Neural cell (in vitro differentiated cells): ENCODE measurements at regions not wholly inside any gene's neighbourhood (a gene's known extent, or its start where the extent isn't known, plus 50 kb on each side); places are given as distances from the start of the nearest gene placed in this dataset.

Experiments used
- H2AFZ ChIP-seq: fragments of 200-600, 300-800 bp; sonication (generic), shearing (Covaris generic); 2 replicates; pipeline ENCODE4 v1.6.0; 2014; ENCODE audit warnings: low read depth, mild to moderate bottlenecking, antibody characterized with exemption, low read length, moderate library complexity
- H3F3A ChIP-seq: fragments of 200-600 bp; shearing (Covaris generic); 2 replicates; pipeline ENCODE4 v1.6.1; 2016; ENCODE audit warnings: mild to moderate bottlenecking, moderate library complexity, mixed read lengths, antibody characterized with exemption, low read length; ENCODE audit not compliant: insufficient read depth, poor library complexity, severe bottlenecking
- H3K27ac ChIP-seq: fragments of 200-600, 300-800 bp; sonication (generic), shearing (Covaris generic); 2 replicates; pipeline ENCODE4 v1.5.1; 2014; ENCODE audit warnings: mild to moderate bottlenecking, low read length, moderate library complexity
- H3K27me3 ChIP-seq: fragments of 300-800, 200-600 bp; sonication (generic), shearing (Covaris generic); 2 replicates; pipeline ENCODE4 v1.6.0; 2014; ENCODE audit warnings: mild to moderate bottlenecking, low read depth, low read length, moderate library complexity; ENCODE audit not compliant: insufficient read depth
- H3K36me3 ChIP-seq: fragments of 300-800, 200-600 bp; sonication (generic), shearing (Covaris generic); 2 replicates; pipeline ENCODE4 v1.5.1; 2014; ENCODE audit warnings: mild to moderate bottlenecking, antibody characterized with exemption, low read length, moderate library complexity; ENCODE audit not compliant: insufficient read depth
- H3K4me2 ChIP-seq: fragments of 300-800, 200-600 bp; sonication (generic), shearing (Covaris generic); 2 replicates; pipeline ENCODE4 v1.6.0; 2014; ENCODE audit warnings: mild to moderate bottlenecking, low read length
- H3K4me3 ChIP-seq: fragments of 300-800, 200-600 bp; sonication (generic), shearing (Covaris generic); 2 replicates; pipeline ENCODE4 v1.5.1; 2014; ENCODE audit warnings: mild to moderate bottlenecking, low read length, moderate library complexity
- H3K79me2 ChIP-seq: fragments of 200-600 bp; shearing (Covaris generic); replicated peaks from 2 replicates; pipeline ENCODE4 v1.6.0; 2014; ENCODE audit warnings: mild to moderate bottlenecking, low read length, moderate library complexity; ENCODE audit not compliant: insufficient read depth
- H3K9ac ChIP-seq: fragments of 300-800, 200-600 bp; sonication (generic), shearing (Covaris generic); 2 replicates; pipeline ENCODE4 v1.6.1; 2016; ENCODE audit warnings: mild to moderate bottlenecking, low read length, mixed read lengths
- H3K9me2 ChIP-seq: fragments of 200-600 bp; shearing (Covaris generic); 2 replicates; pipeline ENCODE4 v1.6.1; 2016; ENCODE audit warnings: mild to moderate bottlenecking, low read length, mixed read lengths; ENCODE audit not compliant: insufficient read depth
- H3K9me3 ChIP-seq: fragments of 200-600, 300-800 bp; sonication (generic), shearing (Covaris generic); 2 replicates; pipeline ENCODE4 v1.6.1; 2016; ENCODE audit warnings: mild to moderate bottlenecking, mixed run types, low read length, moderate library complexity, mixed read lengths
- H4K20me1 ChIP-seq: fragments of 200-600 bp; shearing (Covaris generic); 2 replicates; pipeline ENCODE4 v1.6.1; 2016; ENCODE audit warnings: mild to moderate bottlenecking, mixed run types; ENCODE audit not compliant: insufficient read depth
- CTCF ChIP-seq: fragments of 450-650 bp; IDR thresholded peaks from 2 replicates; pipeline ENCODE4 v1.5.1; 2014; ENCODE audit warnings: antibody characterized with exemption, mild to moderate bottlenecking, moderate library complexity; ENCODE audit not compliant: poor library complexity, severe bottlenecking
- EP300 ChIP-seq: fragments of 450-650 bp; conservative IDR thresholded peaks from 2 replicates; pipeline ENCODE4 v1.6.1; 2014; ENCODE audit warnings: antibody characterized with exemption, mild to moderate bottlenecking, moderate library complexity; ENCODE audit not compliant: poor library complexity, severe bottlenecking
- EZH2 ChIP-seq: fragments of 200-600, 300-800 bp; shearing (Covaris generic), sonication (generic); IDR thresholded peaks from 2 replicates; pipeline ENCODE4 v1.6.1; 2014; ENCODE audit warnings: antibody characterized with exemption, low read length, borderline replicate concordance, mild to moderate bottlenecking; ENCODE audit not compliant: insufficient read depth, poor library complexity, severe bottlenecking
- MXI1 ChIP-seq: fragments of 450-650 bp; conservative IDR thresholded peaks from 2 replicates; pipeline ENCODE4 v1.6.1; 2014; ENCODE audit warnings: antibody characterized with exemption, mild to moderate bottlenecking; ENCODE audit not compliant: poor library complexity, severe bottlenecking
- POLR2AphosphoS5 ChIP-seq: IDR thresholded peaks from 2 replicates; pipeline ENCODE4 v1.6.1; 2012
- RAD21 ChIP-seq: fragments of 450-650 bp; conservative IDR thresholded peaks from 2 replicates; pipeline ENCODE4 v1.6.1; 2014; ENCODE audit warnings: antibody characterized with exemption, mild to moderate bottlenecking, moderate library complexity
- REST ChIP-seq: IDR thresholded peaks from 2 replicates; pipeline ENCODE4 v1.6.1; 2012; ENCODE audit warnings: borderline replicate concordance
- SMC3 ChIP-seq: fragments of 450-650 bp; conservative IDR thresholded peaks from 2 replicates; pipeline ENCODE4 v1.6.1; 2014; ENCODE audit warnings: antibody characterized with exemption, mild to moderate bottlenecking, moderate library complexity; ENCODE audit not compliant: poor library complexity
- TAF1 ChIP-seq: IDR thresholded peaks from 2 replicates; pipeline ENCODE4 v1.6.1; 2012; ENCODE audit warnings: low read depth

- Histone ChIP-seq H2AFZ (no peak overlapping the region), H3F3A (no peaks in the 10 kb centered on the region), H3K36me3 (no peaks in the 10 kb centered on the region), H3K27me3 (no peaks in the 10 kb centered on the region), H3K4me3 (no peak overlapping the region), H3K27ac (no peak overlapping the region), H3K9me3 (no peaks in the 10 kb centered on the region), H3K9me2 (no peaks in the 10 kb centered on the region), H3K79me2 (no peaks in the 10 kb centered on the region), H3K4me2 (no peak overlapping the region), H3K9ac (no peak overlapping the region), H4K20me1 (no peaks in the 10 kb centered on the region)
- TF ChIP-seq EP300 (no peak), EZH2 (no peak), CTCF (no peak), RAD21 (no peak), TAF1 (no peak), MXI1 (no peak), SMC3 (no peak), REST (no peak)
Observed at GRCh38 chr16:9428355-9429005, 337.0 kb downstream of the HAPSTR1 start.

GRCh38 chr16:9429646-9430330, 338.3 kb downstream of the HAPSTR1 start:
- H3K79me2 ChIP-seq = no peaks in the 10 kb centered on the region
- no peak overlapping the region for H3K4me3 ChIP-seq
- no peaks in the 10 kb centered on the region for H3K27me3 ChIP-seq
- H2AFZ ChIP-seq = no peak overlapping the region
- H4K20me1 ChIP-seq = no peaks in the 10 kb centered on the region
- H3K27ac ChIP-seq = no peak overlapping the region
- no peaks in the 10 kb centered on the region for H3K9me2 ChIP-seq
- H3K9me3 ChIP-seq = no peaks in the 10 kb centered on the region
- H3K9ac ChIP-seq = no peak overlapping the region
- no peaks in the 10 kb centered on the region for H3K36me3 ChIP-seq
- no peak for TF ChIP-seq SMC3
- no peak for TF ChIP-seq TAF1
- no peak for TF ChIP-seq EP300
- no peak for TF ChIP-seq RAD21
- TF ChIP-seq CTCF = no peak
- no peak for TF ChIP-seq REST
- no peak for TF ChIP-seq POLR2AphosphoS5
- no peak for TF ChIP-seq MXI1
- TF ChIP-seq EZH2 = no peak
- H3K4me2 ChIP-seq = no peak overlapping the region
- H3F3A ChIP-seq = no peaks in the 10 kb centered on the region
